WTC11 (cell line): ENCODE measurements at regions not wholly inside any gene's neighbourhood (a gene's known extent, or its start where the extent isn't known, plus 50 kb on each side); places are given as distances from the start of the nearest gene placed in this dataset.

Experiments used
- ATAC-seq: fragments of 200-7000 bp; cut with Tn5 transposase; 2 replicates; pipeline ENCODE4 v1.10.0; 2021; ENCODE audit warnings: mild to moderate bottlenecking, moderate library complexity
- CTCF ChIA-PET: fragments of 300-600 bp; sonication (Branson Sonifier 250); formaldehyde crosslinking; loops from one replicate; lab custom pipeline; 2021; ENCODE audit warnings: antibody characterized with exemption; lab: Charles Lee
- POLR2A ChIA-PET: fragments of 350-600 bp; sonication (Branson Sonifier 250); formaldehyde crosslinking; loops from one replicate; lab custom pipeline; 2021; ENCODE audit warnings: antibody characterized with exemption; lab: Charles Lee
- DNase-seq: peaks from one replicate; pipeline ENCODE4 v3.0.0; 2021; ENCODE audit warnings: low spot score
- H3K27ac Mint-ChIP-seq: 2 replicates; pipeline ENCODE4 v1.8.0; 2021; ENCODE audit warnings: mixed read lengths
- H3K27me3 Mint-ChIP-seq: 2 replicates; pipeline ENCODE4 v1.8.0; 2021; ENCODE audit warnings: low read depth, mild to moderate bottlenecking, moderate library complexity, mixed read lengths
- H3K36me3 Mint-ChIP-seq: 2 replicates; pipeline ENCODE4 v1.8.0; 2021; ENCODE audit warnings: mixed read lengths
- H3K4me1 Mint-ChIP-seq: 2 replicates; pipeline ENCODE4 v1.8.0; 2022; ENCODE audit warnings: mixed read lengths
- H3K4me3 Mint-ChIP-seq: 2 replicates; pipeline ENCODE4 v1.8.0; 2021; ENCODE audit warnings: mild to moderate bottlenecking, moderate library complexity, mixed read lengths
- H3K9me3 Mint-ChIP-seq: 2 replicates; pipeline ENCODE4 v1.8.0; 2021; ENCODE audit warnings: mixed read lengths
- ARID4B ChIP-seq: sonication (generic); formaldehyde crosslinking; IDR thresholded peaks from 2 replicates; pipeline ENCODE4 v1.8.0; 2023; ENCODE audit warnings: missing genetic modification reagents, mild to moderate bottlenecking, borderline replicate concordance
- E2F1 ChIP-seq: sonication (generic); formaldehyde crosslinking; IDR thresholded peaks from 2 replicates; pipeline ENCODE4 v1.8.0; 2022; ENCODE audit warnings: mild to moderate bottlenecking, missing genetic modification reagents
- ETV6 ChIP-seq: sonication (generic); formaldehyde crosslinking; IDR thresholded peaks from 2 replicates; pipeline ENCODE4 v1.8.1; 2022; ENCODE audit warnings: mild to moderate bottlenecking, missing genetic modification reagents
- FOXP1 ChIP-seq: sonication (generic); formaldehyde crosslinking; IDR thresholded peaks from 2 replicates; pipeline ENCODE4 v1.8.0; 2022; ENCODE audit warnings: missing genetic modification reagents, mild to moderate bottlenecking, moderate library complexity, borderline replicate concordance
- FOXP4 ChIP-seq: sonication (generic); formaldehyde crosslinking; IDR thresholded peaks from 2 replicates; pipeline ENCODE4 v1.8.0; 2022; ENCODE audit warnings: mild to moderate bottlenecking, missing genetic modification reagents
- NFYB ChIP-seq: sonication (generic); formaldehyde crosslinking; conservative IDR thresholded peaks from 2 replicates; pipeline ENCODE4 v1.8.0; 2022; ENCODE audit warnings: low read depth, missing genetic modification reagents
- NR2C2 ChIP-seq: sonication (generic); formaldehyde crosslinking; IDR thresholded peaks from 2 replicates; pipeline ENCODE4 v1.8.0; 2022; ENCODE audit warnings: mild to moderate bottlenecking, missing genetic modification reagents
- ZBTB21 ChIP-seq: sonication (generic); formaldehyde crosslinking; IDR thresholded peaks from 2 replicates; pipeline ENCODE4 v1.8.1; 2023; ENCODE audit warnings: mild to moderate bottlenecking, missing genetic modification reagents, borderline replicate concordance
- ZBTB43 ChIP-seq: sonication (generic); formaldehyde crosslinking; IDR thresholded peaks from 2 replicates; pipeline ENCODE4 v1.8.1; 2023; ENCODE audit warnings: mild to moderate bottlenecking, missing genetic modification reagents
- ZNF232 ChIP-seq: sonication (generic); formaldehyde crosslinking; IDR thresholded peaks from 2 replicates; pipeline ENCODE4 v1.8.0; 2022; ENCODE audit warnings: mild to moderate bottlenecking, missing genetic modification reagents
- ZNF263 ChIP-seq: sonication (generic); formaldehyde crosslinking; IDR thresholded peaks from 2 replicates; pipeline ENCODE4 v1.8.1; 2022; ENCODE audit warnings: low read depth, mild to moderate bottlenecking, moderate library complexity, missing genetic modification reagents
- ZNF416 ChIP-seq: fragments of 250-450 bp; sonication (Bioruptor Pico); IDR thresholded peaks from 2 replicates; pipeline ENCODE4 v1.9.0; 2021; ENCODE audit warnings: mild to moderate bottlenecking, inconsistent platforms
- ZNF671 ChIP-seq: fragments of 250-450 bp; sonication (Bioruptor Pico); IDR thresholded peaks from 2 replicates; pipeline ENCODE4 v1.8.0; 2021; ENCODE audit warnings: mild to moderate bottlenecking
- TF ChIP-seq, protein P1 (sequence below): sonication (generic); formaldehyde crosslinking; IDR thresholded peaks from 2 replicates; pipeline ENCODE4 v1.8.1; 2022; ENCODE audit warnings: missing genetic modification reagents, borderline replicate concordance
- TF ChIP-seq, protein P2 (sequence below): fragments of 250-450 bp; sonication (Bioruptor Pico); conservative IDR thresholded peaks from 2 replicates; pipeline ENCODE4 v1.9.0; 2021; ENCODE audit warnings: mild to moderate bottlenecking

DNA sequence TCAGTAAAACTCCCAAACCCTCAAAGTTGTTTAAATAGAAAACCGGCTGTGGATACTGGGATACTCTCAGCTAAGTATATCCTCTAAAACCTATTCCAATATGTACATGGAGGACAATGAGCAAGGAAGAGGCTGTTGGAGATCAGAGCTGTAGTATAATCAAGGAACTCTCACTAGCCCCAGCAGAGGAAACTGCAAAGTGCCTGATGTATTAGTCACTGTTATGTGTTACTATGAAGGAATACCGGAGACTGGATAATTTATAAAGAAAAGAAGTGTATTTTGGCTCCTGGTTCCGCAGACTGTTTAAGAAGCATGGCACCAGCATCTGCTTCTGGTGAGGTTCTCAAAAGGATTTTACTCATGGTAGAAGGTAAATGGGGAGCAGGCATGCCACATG, 65.6 kb upstream of the RPL10L start:
- ATAC-seq (no peak), DNase-seq (no peak)
- H3K9me3 Mint-ChIP-seq: peaks cover 29% of the 10 kb centered on the region
- CTCF ChIA-PET: no interaction called here
- no peak overlapping the region for H3K27ac Mint-ChIP-seq
- no peaks in the 10 kb centered on the region for H3K4me1 Mint-ChIP-seq
- no peaks in the 10 kb centered on the region for H3K27me3 Mint-ChIP-seq
- POLR2A ChIA-PET: no interaction called here
- TF ChIP-seq NR2C2 (CRISPR knock-in tag): no peak
- TF ChIP-seq ZNF232 (CRISPR knock-in tag): no peak
- TF ChIP-seq ZBTB43 (CRISPR knock-in tag): no peak
- TF ChIP-seq ZNF671 (CRISPR knock-in tag): no peak
- TF ChIP-seq, protein P1, sequence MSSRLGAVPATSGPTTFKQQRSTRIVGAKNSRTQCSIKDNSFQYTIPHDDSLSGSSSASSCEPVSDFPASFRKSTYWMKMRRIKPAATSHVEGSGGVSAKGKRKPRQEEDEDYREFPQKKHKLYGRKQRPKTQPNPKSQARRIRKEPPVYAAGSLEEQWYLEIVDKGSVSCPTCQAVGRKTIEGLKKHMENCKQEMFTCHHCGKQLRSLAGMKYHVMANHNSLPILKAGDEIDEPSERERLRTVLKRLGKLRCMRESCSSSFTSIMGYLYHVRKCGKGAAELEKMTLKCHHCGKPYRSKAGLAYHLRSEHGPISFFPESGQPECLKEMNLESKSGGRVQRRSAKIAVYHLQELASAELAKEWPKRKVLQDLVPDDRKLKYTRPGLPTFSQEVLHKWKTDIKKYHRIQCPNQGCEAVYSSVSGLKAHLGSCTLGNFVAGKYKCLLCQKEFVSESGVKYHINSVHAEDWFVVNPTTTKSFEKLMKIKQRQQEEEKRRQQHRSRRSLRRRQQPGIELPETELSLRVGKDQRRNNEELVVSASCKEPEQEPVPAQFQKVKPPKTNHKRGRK (CRISPR knock-in tag): no peak
- no peak for TF ChIP-seq ZBTB21
- TF ChIP-seq ETV6 (CRISPR knock-in tag): no peak
- TF ChIP-seq E2F1: no peak
- no peak for TF ChIP-seq ZNF263 (CRISPR knock-in tag)
- no peak for TF ChIP-seq NFYB (CRISPR knock-in tag)
- TF ChIP-seq, protein P2, sequence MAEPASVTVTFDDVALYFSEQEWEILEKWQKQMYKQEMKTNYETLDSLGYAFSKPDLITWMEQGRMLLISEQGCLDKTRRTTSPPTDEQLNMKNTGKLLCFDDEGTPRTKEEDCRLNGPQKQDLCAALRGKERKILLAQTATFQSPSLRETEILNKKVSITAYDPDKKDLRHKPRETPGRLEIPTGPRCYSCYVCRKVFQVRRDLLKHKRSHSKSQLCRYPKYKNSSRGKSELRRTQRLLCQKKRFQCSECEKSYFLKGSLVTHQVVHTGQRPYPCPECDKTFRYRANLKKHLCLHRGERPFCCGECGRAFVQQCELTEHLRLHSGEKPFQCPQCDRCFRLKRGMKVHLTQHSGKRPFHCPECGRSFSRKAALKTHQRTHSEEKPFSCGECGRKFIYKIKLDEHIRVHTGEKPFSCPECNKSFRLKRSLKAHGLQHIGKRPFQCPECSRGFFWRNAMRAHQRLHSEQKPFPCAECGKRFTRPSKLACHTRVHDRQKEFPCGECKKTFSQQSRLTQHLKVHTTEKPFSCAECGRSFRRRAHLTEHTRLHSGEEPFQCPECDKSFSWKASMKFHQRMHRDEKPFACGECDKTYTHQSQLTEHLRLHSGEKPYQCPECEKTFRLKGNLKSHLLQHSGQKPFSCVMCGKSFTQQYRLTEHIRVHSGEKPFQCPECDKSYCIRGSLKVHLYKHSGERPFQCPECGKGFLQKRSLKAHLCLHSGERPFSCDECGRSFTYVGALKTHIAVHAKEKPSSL (CRISPR knock-in tag): no peak
- no peak for TF ChIP-seq FOXP4 (CRISPR knock-in tag)
- TF ChIP-seq ARID4B (CRISPR knock-in tag): no peak
- TF ChIP-seq ZNF416 (CRISPR knock-in tag): no peak
- TF ChIP-seq FOXP1: no peak
- no peak overlapping the region for H3K4me3 Mint-ChIP-seq
- H3K36me3 Mint-ChIP-seq: 0 out of 2 replicates have a peak, but pooled peaks cover 4% of the 10 kb centered on the region
